NCI-H510A treated with DMSO at 0.1 percent for 48 hours (cell line): ENCODE measurements at regions not wholly inside any gene's neighbourhood (a gene's known extent, or its start where the extent isn't known, plus 50 kb on each side); places are given as distances from the start of the nearest gene placed in this dataset.
"Not testable (repeated sequence)": the region's sequence is repeated elsewhere in the genome, so short reads cannot be mapped to it uniquely, and the experiment has no call there.

ENCODE experiments used
- DNase-seq: peaks from one replicate; lab custom pipeline; 2025; lab: John Stamatoyannopoulos, UW

GRCh38 chr4:3932734-3933133 is 166.5 kb downstream of the ADRA2C start:
- not testable (repeated sequence) for DNase-seq

GRCh38 chr4:3935406-3935805 is 169.2 kb downstream of the ADRA2C start:
- not testable (repeated sequence) for DNase-seq

- no peak for DNase-seq
These were observed 170.0 kb downstream of the ADRA2C start for GRCh38 chr4:3936184-3936583.

- DNase-seq = not testable (repeated sequence)
These were observed 171.8 kb downstream of the ADRA2C start for GRCh38 chr4:3937849-3938562.

- DNase-seq = not testable (repeated sequence)
These were observed 172.5 kb downstream of the ADRA2C start for GRCh38 chr4:3938676-3939075.

GRCh38 chr4:3939954-3940591 is 173.9 kb downstream of the ADRA2C start:
- DNase-seq = not testable (repeated sequence)

GRCh38 chr4:3941735-3942522 is 175.7 kb downstream of the ADRA2C start:
- DNase-seq = not testable (repeated sequence)

- peak; percentile 12 for DNase-seq
These were observed 176.4 kb downstream of the ADRA2C start for GRCh38 chr4:3942569-3942971.

GRCh38 chr4:3943051-3943450 is 176.9 kb downstream of the ADRA2C start:
- DNase-seq = not testable (repeated sequence)

GRCh38 chr4:3945511-3946290 is 179.5 kb downstream of the ADRA2C start:
- DNase-seq = no peak

- DNase-seq = not testable (repeated sequence)
These were observed 180.4 kb downstream of the ADRA2C start for GRCh38 chr4:3946553-3946952.

GRCh38 chr4:3947761-3948160 is 181.6 kb downstream of the ADRA2C start:
- not testable (repeated sequence) for DNase-seq

GRCh38 chr4:3948210-3948609 is 182.0 kb downstream of the ADRA2C start:
- DNase-seq = not testable (repeated sequence)

GRCh38 chr4:3949916-3950315 is 183.7 kb downstream of the ADRA2C start:
- DNase-seq = not testable (repeated sequence)

- DNase-seq = not testable (repeated sequence)
These were observed 186.4 kb downstream of the ADRA2C start for GRCh38 chr4:3952443-3953139.

GRCh38 chr4:3953140-3953489 is 186.9 kb downstream of the ADRA2C start:
- not testable (repeated sequence) for DNase-seq

- DNase-seq = not testable (repeated sequence)
These were observed 188.5 kb downstream of the ADRA2C start for GRCh38 chr4:3954540-3955320.

- DNase-seq = peak; percentile 92
These were observed 189.4 kb downstream of the ADRA2C start for GRCh38 chr4:3955321-3956164.

GRCh38 chr4:3956165-3956867 is 190.1 kb downstream of the ADRA2C start:
- DNase-seq = not testable (repeated sequence)
